HG03571 (cell line): ENCODE measurements at regions not wholly inside any gene's neighbourhood (a gene's known extent, or its start where the extent isn't known, plus 50 kb on each side); places are given as distances from the start of the nearest gene placed in this dataset.

Experiments used
- ATAC-seq: cut with Tn5 transposase; IDR thresholded peaks from one replicate; pipeline ENCODE4 v1.9.1; 2021; ENCODE audit not compliant: unreplicated experiment

DNA sequence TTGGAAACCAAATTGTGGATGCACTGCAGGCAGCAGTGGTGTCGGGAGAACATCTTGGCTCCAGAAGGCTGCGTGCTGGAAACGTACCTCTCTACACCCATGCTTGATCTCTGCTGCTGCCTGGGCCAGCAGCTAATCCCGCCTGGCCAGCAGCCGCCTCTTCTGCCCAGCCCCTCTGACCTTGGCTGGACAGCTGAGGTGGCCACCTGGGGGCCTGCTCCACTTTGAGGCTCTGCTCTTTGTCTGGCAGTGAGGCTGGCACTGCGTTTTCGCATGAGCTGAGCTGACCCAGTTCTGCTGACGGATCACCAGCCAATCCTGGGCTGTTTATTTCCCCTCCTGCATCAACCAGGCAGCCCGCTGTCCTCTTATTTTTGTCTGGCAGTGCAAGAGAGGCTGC lies 154.9 kb downstream of the TENT4A start:
- no peak for ATAC-seq

DNA sequence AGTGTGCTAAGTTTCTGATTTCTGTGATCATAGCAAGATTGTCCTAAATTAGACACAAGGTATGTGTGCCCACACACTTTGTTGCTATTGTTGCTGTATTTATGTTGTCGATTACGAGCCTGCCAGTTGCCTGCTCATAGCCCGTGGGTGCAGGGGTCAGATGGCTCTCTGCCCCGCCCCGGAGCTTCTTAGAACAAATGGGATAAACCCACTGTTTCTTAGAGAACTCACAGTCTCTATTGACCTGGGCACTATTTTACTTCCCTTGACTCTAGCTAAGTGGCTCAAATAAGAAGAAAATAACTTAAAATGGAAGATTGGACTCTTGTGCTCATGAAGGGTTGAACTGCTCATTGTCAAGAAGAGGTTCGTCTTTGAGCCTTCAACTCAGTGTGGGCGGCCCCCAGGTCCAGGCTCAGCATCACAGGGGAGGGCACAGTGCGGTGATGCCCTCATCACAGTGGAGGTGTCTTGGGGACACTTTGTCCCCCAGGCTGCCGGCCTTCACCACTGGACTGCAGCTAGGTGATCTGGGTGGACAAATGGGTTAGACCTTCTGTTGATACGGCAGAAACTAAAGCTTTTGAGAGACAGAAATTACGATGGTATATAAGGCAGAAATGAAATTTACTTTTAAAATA lies 155.5 kb downstream of the TENT4A start:
- ATAC-seq = no peak

DNA sequence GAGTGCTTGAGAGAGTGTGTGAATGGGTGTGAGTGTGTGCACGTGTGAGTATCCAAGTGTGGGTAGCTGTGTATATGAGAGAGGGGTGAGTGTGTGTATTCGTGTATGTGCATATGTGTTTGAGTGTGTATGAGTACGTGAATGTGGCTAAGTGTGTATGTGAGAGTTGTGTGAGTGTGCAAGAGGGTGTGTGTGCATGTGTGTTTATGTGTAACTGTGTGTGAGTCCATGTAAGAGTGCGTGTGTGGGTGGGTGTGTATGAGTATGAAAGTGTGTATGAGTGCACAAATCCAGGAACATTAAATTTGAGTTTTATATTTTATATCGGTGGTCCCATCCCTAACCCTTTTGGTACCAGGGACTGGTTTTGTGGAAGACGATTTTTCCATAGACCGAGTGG lies 156.4 kb downstream of the TENT4A start:
- no peak for ATAC-seq

DNA sequence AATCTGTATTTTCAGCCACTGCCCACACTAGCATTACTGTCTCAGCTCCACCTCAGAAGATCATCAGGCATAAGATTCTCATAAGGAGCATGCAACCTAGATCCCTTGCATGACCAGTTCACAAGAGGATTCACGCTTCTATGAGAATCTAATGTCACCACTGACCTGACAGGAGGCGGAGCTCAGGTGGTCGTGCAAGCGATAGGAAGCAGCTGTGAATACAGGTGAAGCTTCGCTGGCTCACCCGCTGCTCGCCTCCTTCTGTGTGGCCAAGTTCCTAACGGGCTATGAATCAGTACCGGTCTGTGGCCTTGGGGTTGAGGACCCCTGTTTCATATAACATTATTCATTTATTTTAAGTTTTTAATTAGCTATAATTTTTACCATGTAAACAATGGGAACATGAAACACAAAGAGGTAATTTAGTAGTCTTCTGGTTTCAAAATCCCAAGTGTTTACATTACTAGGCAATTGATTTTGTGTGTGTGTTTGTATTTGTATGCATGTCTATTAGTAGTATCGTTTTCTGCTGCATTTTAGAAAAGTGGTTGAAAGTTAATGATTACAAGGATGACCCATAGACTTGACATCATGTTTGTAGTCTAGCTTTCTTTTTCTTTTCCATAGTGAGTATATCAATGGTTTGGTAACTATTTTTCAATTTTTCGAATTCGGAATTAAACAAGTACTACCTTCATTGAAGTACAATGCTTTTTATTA lies 159.4 kb downstream of the TENT4A start:
- no peak for ATAC-seq

DNA sequence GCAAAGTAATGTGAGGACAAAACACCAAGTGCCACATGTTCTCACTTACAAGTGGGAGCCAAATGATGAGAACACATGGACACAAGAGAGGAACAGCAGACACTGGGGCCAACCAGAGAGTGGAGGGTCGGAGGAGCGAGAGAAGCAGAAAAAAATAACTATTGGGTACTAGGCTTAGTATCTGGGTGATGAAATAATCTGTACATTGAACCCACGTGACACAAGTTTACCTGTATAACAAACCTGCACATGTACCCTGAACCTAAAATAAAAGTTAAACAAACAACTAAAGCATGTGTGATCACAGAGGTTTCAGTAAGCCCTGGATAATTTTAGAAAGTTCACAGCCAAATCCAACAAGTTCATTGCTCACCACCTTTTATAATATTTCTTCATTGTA lies 160.1 kb downstream of the TENT4A start:
- ATAC-seq = no peak

DNA sequence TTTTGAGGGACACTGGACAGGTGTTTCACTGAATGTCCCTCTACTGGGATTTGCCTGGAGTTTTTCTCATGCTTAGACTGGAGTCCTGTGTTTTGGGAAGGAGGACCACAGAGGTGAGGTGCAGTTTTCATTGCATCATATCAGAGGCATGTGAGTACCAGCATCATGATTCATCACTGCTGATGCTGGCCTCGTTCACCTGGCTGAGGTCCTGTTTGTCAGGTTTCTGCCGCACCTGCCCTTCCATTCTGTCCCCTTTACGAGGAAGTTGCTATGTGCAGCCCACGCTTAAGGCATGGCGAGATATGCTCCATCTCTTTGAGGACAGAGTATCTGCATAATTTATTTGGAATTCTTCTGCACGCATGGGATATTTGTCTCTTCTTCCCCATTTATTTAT lies 162.1 kb downstream of the TENT4A start:
- ATAC-seq = no peak

DNA sequence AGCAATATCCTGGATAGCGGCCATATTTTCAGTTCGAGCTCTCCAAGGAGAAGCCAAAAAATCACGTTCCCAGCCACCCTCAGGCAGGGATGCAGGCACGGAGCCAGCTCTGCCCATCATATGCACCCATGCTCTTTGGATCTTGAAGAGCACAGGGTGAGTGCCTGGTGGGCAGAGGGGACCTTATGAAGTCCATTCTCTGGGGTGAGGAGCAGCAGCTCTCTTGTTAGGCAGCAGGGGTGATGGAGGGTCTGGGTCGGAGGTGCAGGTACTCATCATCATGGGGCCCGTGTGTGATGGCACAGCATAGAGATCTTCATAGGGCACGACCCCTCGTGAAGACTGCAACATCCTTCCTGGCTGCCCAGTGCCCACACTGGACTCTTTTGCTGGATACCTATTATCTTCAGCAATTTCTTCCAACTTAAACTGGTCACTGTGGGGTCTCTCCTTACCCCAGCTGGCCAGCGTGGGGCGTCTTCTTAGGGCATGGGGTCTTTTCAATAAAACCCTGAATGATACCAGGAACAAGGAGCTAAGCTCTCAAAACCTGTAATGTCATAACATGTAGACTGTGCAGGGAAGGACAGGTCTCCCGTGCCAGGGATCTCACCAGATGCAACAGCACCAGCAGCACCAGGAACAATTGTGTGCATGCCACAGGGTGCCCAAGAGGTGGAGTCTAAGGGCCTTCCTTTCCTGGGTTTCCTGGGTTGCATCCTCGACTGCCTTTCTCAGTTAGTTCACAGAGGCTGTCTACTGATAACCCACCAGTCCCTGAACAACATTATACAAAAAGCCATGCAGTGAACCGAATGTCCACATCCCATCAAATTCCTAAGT lies 165.0 kb downstream of the TENT4A start:
- no peak for ATAC-seq

DNA sequence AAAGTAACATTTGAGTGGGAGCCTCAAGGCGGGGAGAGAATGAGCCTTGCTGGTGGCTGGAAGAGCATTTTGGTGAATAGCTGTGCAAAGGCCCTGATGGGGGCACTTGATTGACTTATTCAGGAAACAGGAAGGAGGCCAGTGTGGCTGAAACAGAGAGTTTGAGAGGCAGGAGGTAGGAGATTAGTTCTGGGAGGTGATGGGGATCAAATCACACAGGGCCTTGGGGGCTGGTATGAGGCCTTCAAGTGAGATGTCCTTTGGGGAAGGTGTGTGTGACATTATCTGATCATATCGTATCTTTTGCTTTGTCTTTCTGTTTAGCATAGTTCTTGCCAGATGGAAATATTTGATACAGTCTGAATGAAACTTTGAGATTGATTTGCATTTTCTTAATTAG lies 172.3 kb downstream of the TENT4A start:
- ATAC-seq = no peak

DNA sequence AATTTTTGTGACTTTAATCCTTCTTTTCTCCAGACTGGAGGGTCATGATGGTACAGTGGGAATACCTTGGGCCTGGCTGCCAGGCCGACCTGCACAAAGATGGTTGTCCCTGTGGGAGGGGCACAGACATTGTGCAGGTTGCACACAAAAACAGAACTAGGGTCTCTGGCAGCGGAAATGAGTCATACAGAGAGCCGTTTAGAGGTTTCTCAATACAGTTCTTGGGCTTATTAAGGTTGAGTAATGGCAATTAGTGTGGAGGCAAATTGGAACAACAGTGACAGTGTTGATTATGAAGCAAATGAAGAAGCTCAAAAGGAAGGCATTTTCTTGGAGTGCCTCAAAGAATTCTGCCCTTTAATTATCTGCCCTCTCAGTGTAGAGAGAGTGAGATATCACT lies 173.6 kb downstream of the TENT4A start:
- no peak for ATAC-seq

DNA sequence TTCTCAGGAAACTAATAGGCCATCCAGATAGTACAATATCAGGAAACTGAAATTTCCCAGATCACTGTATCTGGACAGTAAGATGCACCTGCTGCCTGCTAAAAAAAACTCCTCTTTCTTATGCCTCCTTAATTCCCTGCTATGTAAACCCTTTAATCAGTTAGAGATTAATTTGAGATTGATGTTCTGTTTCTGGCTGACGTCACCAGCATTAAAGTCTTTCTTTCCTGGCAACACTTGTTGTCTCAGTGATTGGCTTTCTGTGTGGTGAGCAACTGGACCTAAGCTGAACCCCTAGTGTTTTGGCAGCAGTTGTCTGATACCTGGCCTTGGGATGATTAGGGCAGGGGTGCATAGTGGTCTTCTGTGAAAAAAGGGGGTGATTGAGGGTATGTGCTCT lies 175.8 kb downstream of the TENT4A start:
- no peak for ATAC-seq

DNA sequence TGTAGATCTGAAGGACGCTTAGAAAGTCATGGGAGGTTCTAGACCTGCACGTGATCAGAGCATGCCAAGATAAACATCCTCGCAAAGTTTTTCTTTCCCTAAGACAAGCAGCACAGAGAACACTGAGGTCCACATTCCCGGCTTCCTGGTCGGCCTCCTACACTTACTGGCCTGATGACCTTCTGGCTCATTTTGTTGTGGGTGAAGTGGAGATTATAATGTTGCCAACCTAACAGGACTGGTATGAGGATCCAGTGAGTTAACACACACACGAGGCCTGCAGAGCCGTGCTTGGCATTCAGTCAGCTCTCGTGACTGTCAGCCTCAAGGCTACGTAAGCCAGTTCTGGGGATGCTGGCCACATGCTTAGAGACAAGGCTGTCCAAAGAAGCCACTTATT lies 186.0 kb downstream of the TENT4A start:
- ATAC-seq = no peak

DNA sequence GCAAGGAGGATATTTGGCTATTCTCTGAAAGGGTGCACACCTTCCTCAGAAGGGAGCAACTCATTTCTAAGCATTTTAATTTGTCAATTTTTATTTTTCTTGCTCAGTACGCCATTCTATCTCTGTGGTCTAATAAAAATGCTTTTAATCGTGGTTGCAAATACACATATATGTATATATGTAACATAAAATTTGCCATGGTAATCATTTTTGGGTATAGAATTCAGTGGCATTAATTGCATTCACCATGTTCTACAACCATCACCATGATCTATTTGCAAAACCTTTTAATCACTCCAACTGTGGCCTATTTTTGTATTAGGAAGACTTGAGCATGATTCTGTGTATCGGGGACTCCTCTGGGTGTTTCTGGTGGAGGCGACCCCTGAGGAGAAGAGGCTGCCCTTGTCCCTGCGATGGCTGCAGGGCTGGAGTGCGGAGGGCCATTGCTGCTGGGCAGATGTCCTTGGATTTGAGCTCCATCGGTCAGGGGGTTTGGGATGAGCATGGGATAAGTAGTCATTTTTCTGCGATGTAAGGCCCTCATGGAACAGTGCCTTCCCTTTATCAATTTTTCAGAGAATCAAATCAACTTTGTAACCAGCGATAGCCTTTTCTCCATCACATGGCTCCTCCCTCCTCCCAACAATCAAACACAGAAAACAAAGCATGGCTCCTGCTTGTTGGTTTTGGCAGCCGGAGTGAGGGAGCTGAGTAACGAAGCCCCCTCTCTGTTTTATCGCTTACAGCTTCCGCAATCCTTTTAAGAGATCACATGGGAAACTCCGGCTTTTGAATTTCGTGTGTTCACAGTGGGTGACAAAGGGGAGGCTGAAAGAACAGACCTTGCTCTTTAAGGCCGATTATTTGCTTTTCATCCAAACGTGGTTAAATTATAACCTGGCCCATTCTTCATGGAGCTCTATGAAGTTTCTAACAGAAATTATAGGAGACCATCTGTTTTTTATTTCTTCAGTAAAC lies 187.3 kb downstream of the TENT4A start:
- no peak for ATAC-seq

DNA sequence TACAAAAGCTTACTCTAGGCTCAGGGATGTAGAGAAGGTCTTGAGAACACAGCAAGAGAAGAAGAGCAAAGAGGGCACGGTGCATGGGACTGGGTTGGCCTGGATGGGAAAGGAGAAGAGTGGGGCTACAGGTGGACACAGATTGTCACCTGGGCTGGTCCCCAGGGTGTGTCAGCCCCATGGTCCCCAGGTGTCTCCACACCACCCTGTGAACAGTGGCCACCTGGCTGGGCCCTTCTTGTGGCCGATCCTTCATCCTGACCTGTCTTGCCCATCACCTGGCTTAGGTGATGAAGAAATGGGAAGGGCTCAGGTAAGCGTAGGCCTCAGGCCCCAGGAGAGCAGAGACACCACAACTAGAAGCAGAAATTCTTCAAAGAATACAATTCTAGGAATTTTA lies 188.9 kb downstream of the TENT4A start:
- no peak for ATAC-seq

DNA sequence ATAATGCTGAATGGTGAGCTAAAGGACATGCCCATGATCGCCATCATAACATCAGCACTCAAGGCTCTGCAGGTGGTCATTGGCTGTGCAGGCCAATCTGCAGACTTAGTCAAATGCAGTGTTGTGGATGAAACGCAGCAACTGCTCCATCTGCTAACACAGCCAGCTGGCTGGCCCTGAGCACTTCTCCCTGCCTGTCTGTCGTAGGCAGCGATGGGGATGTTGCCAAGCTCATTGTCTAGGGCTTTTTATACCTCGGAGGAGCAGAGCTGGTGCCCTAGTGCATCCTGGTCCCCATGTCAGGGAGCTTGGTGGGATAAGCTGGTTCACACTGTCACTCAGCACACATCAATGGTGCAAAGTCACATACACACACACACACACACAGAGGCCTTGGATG lies 189.4 kb downstream of the TENT4A start:
- no peak for ATAC-seq

DNA sequence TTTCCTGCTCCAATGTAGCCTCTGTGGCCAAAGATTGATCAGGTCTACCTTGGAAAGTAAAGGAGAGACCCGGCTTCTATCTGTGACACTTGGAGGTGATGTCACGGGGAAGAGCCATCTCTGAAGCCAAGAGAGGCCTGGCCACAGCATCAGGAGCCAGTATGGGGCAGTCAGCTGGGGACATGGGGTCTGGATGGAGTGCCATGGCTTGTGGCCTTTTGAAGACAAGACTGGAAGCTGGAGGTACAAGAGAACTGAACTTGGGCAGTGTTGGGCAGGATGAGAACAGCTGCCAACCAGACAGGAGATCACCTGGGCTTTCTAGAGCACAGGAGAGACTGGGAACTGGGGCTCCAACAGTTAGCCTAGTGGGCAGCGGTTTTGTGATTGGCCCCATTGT lies 190.7 kb downstream of the TENT4A start:
- ATAC-seq = no peak

DNA sequence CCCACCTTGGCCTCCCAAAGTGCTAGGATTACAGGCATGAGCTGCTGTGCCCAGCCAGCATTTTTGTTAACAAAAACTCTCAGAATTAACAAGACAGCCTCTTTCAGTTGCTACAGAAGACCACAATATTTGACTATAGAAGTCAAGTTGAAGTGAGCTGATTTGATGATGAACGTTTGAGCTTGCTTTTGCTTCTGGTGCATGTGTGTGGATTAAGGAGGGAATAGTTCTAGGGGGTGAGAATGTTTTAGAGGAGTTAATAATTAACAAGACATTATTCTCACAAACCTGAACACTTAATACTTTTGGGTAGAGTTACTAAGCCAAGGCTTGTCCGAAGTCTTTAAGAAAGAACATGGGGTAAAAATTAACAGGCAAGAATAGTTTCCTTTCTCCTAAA lies 191.6 kb downstream of the TENT4A start:
- no peak for ATAC-seq

DNA sequence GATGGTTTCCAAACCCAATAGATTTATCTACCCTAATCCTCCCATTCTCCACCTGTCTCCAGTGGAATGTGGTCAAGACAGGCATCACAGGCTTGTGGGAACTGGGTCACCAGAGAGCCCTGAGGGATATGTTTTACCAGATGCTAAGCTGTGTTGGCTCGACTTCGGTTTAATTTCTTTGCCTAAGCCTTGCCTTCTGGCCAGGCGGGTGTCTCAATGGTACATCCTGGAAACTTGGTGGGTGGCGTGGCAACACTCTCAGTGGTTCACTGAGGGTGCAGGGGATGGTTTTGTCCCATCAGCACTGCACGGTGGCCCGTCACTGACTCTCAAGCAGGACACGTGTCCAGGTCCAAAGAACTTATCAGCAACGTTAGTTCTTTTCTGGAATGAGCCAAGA lies 192.2 kb downstream of the TENT4A start:
- no peak for ATAC-seq

DNA sequence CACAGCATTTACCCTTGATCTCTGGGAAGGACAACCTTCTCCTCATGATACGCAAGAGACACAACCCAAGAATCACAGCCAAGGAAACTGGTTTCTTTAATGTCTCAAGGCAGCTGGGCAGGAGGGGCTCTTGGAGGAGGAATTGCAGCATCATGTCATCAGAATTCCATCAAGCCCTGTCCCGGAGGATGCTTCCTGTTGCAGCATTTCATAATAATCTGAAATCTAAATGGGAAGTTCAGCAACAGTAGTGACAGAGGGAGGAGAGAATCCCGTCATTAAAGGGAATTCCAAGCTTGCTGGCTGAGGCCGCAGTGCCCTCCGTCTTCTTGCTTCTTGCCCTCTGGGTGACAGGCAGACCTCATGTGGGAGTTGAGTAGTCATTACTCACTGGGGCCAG lies 192.7 kb downstream of the TENT4A start:
- no peak for ATAC-seq

DNA sequence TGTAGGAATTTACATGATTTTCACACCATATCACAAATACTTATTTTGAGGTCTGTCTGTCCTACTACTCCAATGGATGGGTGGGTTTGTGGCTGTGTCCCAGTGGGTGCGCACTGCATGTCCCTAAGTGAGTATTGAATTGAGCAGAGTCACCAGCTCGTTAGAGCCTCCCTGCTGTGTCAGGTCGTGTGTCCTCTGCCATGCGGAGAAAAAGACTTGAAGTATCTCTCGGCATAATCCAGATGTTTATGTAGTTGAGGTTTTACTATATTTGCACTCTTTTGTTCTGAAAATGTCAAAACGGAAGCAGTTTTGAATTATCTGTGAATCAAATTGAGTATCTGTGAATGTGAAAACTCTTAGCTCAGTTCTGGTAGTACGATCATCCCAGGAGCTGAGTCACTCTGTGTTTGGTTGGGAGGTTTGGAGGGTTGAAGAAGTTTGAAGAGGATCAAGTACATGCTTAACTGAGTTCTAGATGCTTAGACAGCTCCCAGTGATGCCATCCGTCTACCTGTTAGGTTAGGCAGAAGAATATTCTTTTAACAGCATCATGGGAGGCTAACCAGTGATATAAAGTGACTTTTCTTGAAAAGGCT lies 194.2 kb downstream of the TENT4A start:
- no peak for ATAC-seq

DNA sequence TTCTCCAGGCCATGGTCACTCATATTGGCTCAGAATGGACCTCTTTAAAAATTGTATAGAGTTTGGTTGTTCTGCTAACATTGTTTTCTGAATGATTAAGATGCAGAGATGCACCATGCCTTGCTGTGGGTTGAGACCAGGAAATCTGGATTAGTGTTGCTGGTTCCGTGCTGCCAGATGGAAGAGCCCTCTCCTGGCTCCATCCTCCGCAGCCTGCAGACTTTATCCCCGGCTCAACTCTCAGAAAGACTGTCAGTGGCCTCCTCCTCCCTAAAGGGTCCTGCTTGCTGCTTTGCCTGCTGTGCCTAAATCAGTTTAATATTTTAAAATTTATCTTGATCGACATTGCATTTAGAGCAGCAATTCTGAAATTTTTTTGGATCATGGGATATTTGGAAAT lies 196.7 kb downstream of the TENT4A start:
- ATAC-seq = no peak

DNA sequence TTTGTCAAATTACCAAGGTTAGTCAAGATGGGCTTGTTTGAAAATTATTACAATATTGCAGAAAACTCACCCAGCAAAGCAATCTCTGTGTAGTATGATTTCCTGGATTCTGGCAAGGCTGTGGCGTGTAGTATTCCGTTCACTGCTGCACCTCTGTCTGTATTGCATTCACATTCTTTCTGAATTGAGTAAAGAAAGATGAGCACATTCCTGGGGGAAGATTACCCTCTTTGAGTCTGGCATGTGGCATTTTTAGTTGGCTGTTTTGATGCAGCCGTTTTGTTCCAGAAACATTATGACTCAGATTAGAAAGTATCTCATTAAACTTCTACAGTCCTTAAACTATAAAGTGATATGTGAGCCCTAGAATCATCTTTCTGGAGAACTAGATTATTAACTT lies 197.7 kb downstream of the TENT4A start:
- ATAC-seq = no peak
